ENCODE measurements at regions not wholly inside any gene's neighbourhood (a gene's known extent, or its start where the extent isn't known, plus 50 kb on each side); places are given as distances from the start of the nearest gene placed in this dataset.

DNA sequence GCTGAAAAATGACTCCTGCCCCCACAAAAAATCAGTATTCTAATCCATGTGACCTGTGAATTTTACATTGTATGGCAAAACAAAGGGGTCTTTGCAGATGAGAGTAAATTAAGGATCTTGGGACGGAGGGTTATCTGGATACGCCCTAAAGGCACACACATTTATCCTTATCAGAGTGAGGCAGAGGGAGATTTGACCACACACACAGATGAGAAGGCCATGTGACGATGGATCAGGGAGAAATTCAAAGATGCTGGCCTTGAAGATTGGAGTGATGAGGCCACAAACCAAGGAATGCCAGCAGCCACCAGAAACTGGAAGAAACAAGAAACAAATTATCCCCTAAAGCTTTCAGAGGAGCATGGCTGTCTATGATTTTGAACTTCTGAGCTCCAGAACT, 288.5 kb downstream of the XXYLT1 start:
- no peak for DNase-seq

DNA sequence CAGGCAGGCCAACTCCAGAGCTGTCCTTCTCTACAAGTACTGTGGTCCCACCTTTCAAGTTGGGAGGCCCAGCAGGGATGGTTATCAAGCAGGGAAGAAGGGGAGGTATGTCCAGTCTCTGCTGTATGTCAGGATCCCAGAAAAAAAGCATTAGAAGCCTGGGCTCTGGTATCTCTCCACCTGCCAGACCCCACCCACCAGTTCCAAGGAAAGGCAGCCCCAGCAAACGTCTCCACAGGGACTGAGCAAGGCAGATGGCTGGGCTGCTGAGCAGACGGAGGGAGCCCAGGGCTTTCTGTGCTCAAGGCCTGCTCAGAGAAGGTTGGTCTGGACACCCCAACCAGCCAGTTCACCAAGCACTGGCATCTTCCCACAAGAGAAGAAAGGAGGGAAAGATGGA, 287.8 kb downstream of the XXYLT1 start:
- no peak for DNase-seq

DNA sequence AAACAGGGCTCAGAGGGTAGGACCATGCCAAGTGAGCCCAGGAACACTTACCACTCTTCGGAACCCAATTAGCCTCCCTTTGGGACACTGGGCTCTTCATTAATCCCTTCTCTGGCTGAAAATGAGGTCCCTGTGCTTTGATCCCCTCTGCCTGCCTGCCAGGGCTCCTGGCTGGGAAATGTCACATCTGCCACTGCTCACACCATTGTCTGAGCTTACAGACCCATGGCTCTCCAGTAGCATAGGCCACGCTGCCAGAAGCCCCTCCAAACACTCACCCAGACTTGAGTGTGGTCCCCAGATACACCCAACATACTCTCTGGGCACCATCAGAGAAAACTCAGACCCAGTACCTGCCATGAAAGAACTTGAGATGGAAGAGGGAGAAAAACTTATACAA, 287.3 kb downstream of the XXYLT1 start:
- no peak for DNase-seq

DNA sequence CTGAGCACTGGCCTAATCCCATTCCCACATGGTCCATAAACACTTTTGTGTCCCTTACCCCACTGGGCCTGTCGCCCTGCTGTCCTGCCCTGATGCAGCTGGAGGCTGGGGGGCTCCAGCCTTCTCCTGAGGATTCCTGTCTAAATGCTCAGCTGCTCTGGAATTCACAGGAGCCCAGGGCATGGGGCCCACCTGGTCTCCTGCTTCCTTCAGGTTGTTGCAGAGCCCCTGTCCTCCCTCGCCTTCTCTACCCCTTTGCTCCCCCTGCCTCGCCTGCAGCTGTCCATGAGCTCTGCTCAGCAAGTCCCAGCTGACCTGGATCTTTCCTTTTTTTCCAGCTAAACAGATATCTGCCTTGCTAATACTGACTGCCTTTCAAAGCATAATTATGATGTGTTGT, 286.9 kb downstream of the XXYLT1 start:
- no peak for DNase-seq

DNA sequence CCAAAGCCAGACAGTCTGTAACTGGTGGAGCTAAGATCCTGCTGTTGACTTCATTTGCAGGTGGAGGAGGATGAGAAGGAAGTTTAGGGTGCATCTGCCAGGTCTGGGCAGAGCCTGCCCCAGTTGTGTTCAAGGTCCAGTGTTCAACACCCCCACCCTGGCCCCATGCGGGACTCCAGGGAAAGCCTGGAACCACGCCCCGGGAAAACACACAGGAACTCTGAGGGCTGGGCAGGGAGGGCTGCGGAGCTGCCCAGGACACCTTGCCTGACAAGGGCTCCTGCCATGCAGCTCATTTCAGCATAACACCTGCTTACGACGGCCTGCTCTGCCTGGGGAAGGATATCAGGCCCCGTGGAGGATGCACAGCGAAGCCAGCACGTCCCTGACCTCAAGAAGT, 286.3 kb downstream of the XXYLT1 start:
- DNase-seq = no peak

DNA sequence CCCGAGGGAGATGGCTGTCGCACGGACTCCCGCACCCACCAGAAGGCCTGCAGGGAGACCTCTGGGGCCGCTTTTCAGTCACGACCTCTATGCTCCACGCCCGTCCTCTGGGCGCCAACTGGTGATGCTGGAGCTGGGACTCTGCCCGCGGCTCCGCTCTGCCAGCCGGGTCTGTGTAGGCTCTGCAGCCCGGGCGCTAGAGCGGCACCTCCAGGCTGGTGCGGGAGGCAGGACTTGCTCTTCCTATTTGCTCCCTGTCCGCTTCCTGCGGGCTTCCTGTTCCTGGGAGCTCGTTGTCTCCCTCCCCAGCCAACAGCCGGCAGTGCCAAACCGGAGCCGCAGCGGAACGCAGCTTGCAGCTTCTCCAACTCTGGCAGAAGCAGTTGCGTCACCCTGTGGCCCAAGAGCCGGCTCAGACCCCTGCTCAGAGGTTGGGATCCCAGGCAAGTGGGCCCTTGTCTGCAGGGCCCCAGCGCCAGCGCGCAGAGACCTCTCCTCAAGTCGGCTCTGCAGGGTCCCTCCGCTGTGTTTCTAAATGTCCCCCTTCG, 285.9 kb downstream of the XXYLT1 start:
- no peak for DNase-seq

DNA sequence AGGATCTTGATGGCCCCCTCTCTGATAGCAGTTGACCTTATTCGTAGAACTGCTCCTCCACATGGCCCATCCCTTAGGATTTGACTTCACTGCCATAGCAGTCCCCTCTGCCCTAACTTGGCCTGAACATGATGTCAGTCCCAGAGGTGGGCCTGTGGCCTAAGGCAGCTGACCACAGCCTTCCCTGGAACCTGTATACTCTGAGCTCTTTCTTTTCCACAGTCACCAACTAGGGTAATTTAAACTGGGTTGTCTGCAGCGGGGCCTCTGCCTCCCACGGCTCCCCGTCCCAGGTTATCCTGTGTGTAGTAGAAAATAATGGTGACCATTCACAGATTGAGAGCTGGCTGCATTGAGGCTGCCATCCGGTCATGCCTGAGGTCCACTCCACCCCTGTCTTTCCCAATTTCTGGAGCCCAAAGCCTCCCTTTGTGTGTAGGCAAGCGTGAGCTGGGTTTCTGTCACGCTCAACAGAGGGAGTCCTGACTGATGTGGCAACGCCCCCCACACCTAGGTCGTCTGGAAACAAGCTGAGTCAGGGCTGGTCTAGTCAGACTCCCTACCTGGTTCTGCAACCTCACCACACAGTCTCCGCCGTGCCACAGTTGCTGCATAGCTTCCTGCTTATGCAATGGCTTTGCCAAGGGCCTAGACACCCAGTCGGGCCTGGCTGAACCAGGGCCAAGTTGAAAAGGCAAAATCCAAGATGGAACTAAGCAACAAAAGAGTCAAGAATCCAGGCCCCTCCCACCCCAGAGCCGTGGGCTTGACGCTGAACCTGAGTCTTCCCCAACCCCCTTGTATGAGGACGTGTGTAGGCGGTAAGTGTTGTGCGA, 284.5 kb downstream of the XXYLT1 start:
- no peak for DNase-seq

DNA sequence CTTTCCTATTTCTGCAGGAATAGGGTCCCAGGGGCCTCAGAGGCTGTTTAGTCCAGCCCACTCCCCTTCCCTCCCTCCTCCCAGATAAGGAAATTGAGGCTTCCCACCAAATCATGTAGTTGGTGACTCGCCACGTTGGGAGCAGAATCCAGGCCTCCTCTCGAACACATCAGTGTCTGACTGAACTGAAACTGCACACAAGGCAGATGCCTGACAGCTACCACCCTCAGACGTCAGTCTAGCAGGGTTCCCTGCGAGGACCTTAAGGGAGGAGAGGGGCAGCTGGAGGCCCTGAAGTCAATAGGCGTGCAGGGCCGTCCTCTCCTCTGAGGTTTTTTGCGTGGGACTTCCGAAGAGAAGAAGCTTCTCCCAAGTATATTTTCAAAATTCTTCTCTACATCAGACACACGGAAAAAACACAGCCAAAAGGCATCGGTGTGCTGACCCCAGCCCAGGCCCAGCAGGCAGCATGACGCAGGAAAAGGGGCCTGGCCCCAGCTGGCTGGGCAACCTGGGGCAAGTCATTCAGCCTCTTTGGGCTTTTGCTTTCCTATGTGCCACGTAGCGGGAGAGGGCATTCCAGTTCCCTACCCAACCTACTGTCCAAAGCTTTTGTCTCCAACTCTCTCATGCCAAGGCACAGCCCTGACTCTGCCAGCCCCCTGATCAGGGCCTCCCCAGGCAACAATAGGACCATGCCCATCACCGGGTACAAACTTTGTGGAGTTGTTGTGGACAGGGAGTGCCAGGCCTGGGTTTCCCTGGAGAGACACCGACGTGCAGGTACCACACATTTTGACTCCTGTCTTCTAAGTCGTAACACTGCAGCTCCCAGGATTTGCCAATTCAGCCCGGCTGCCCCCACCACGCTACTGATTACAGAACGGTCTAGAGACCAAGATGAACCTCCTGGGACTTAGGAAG, 283.1 kb downstream of the XXYLT1 start:
- DNase-seq = no peak

DNA sequence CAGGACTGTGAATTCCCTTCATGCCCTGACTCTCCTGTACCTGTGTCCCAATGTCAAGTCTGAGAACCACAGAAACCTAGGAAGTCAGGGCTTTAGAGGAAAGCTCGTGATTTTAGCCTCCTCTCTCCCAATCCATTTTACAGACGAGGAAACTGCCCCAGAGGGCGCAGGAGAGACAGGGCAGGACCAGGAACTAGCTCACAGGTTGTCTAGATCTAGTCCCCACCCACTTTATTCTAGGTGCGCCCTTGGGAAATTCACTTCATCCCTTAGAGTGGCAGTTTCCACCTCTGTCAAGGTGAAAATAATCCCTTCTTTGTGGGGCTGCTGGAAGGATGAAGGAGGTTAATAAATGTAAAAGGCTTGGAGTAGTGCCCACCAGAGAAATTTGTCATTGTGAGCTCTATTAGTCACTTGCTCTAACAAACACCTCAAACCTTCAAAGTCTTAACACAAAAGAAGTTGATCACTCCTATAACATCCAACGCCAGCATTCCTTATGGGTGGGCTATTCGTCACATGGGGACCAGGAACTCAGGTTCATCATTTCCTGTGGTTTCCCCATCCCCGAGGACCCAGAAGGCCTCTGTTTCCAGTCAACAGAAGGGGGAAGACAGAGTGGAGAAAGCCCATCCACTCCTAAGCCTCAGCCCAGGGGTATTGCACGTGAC, 282.3 kb downstream of the XXYLT1 start:
- no peak for DNase-seq

DNA sequence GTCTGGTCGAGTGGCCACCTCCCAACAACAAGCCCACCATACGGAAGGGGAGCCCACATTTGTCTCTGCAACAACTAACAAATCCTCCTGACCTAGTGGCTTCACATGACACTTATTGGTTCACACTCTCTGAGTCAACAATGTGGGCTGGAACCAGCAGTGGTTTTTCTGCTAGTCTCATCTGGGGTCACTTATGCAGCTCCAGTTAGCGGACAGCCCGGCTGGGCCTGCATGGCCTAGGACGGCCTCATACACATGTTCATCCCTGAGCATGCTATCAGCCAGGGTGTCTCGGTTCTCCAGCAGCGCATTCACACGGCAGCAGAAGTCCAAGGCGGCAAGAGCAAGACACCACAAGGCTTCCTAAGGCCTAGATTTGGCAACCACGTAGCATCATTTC, 281.7 kb downstream of the XXYLT1 start:
- DNase-seq = no peak

DNA sequence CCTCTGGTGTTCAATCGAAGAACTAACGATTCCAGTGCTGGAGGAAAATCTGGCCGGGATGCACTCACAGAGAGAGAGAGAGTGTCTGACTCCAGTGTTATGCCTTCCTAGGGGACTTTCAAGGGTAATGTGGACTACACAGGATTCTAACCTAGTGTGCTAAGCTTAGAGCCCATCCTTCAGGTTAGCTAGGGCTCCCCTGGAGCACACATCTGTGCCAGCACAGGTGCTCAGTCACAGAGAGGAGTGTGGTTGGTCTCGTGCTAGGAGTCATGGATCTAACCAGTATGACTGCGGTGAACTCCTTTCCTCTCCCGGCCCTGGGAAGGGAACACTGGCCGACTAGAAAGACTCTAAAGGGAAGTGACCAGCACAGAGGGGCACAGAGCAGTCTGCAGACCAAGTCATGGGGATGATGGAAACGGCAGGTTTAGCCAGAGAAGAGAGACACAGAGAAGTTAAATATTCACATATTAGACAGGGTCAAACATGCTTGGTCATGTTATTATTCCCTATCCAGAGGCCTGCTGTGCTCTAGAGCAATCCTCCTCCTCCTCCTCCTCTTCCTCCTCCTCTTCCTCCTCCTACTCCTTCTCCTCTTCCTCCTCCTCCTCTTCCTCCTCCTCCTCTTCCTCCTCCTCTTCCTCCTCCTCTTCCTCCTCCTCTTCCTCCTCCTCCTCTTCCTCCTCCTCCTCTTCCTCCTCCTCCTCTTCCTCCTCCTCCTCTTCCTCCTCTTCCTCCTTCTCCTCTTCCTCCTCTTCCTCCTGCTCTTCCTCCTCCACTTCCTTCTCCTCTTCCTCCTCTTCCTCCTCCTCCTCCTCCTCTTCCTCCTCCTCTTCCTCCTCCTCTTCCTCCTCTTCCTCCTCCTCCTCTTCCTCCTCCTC, 280.3 kb downstream of the XXYLT1 start:
- no peak for DNase-seq

DNA sequence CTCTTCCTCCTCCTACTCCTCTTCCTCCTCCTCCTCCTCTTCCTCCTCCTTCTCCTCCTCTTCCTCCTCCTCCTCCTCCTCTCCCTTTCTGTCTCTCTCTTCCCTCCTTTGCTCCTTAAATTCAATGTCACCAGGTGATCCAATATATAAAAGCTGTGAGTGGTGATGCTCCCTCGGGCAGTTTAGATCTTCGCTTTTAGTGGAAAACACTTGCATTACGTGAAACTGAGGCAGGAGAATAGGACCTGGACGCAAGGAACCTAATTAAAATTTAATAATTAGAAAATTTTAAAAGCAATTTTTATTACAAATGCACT, 279.7 kb downstream of the XXYLT1 start:
- DNase-seq = no peak

DNA sequence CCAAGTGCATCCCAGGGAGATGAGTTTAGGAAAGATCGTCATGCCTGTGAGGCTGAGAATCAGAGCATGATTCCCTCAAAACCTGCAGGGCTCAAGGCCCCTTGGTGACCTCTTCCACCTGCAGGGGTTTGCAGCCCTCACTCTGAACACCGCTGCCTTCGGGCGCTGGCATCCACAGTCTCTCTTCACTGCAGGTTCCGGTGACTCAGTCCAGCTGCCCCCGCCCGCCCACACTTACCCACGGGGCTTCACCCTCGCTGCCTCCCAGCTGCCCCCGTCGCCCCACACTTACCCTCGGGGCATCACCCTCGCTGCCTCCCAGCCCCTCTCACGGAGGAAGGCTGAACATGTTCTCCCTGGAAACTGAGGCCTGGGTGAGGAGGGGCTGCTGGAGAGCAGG, 277.1 kb downstream of the XXYLT1 start:
- no peak for DNase-seq

DNA sequence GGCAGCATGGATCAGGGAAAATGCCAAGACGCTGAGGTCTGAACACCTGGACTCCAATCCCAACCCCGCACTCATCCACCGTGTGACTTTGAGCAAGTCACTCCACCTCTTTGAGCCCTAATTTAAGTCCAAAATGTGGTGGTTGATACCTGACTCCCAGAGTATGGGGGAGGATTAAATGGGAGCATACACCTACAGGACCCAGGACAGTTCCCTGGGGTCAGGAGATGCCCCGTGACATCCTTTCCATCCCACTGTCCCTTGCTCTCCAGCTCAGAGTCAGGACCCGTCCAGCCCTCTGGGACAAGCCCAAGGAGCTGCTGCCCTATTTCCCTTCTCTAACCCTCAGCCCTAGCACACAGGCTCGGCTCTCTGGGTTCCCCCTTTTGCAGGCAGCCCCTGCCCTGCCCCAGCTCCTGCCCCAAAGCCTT, 276.4 kb downstream of the XXYLT1 start:
- DNase-seq = no peak

DNA sequence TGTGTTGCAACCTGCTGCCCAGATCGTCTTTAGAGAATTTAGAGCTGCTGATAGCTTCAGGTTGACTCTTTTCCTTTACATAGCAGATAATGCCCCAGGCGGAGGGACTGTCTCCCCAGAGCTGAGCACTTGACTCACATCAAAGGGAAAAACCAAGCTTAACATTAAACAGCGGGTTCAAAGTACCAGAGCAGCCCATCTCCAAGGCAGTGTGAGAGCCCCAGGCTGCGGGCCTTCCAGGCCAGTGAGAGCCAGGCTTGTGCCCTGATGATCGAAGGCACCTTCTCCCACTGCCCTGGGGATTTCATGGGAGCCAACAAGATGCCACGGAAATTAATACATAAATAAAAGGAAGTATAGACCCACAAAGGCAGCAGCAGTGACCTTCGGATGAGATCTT, 275.6 kb downstream of the XXYLT1 start:
- no peak for DNase-seq

DNA sequence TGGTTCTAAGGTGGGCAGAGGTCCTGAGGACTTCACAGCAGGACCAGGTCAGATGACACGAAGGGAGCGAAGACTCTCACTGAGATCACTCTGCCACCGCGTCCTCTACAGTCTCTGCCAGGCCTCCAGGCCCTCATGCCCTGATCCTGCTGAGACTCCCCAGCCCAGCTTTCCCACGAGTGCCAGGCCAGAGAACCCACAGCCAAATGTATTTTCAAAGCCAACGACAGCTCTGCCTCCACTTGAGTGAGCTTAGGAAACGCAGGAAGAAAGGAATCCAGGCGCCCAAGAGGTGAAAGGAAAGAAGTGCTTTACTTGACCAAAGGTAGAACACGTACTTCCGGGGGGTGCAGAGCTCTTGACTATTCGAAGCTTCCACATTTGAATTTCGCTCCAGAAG, 275.0 kb downstream of the XXYLT1 start:
- no peak for DNase-seq

DNA sequence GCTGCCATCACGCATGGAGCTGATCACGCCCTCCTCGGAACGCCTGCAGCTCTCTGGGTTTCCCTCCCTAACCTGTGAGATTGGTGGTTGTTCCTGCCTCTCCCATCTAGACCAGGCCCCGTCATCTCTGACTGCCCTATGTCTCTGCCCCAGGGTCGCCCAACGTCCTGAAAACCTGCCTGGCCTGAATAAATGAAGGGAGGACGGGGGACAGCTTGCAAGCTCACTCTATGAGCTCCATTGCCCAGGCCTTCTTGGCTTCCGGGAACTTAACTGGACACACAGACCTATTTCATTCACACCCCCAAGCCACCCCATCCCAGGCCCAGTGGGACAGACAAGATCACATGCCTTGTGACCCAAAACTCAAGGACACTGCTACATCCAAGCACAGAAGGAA, 274.2 kb downstream of the XXYLT1 start:
- DNase-seq = no peak

DNA sequence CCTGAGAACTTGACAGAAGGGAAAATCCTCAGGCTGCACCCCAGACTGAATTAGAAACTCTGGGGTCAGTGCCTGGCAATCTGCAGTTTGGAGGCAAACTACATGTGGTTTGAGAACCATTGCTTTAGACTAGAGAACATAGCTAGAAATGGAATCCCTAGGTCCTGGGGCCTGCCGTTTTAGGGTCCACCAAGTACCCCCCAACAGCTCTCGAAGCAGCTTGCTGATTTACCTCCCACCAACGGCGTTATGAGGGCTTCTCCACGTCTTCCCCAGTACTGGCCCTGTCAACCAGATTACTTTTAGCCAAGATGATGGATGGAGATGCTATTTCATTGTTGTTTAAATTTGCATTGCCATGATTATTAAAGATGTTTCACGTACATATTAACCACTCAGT, 272.5 kb downstream of the XXYLT1 start:
- peak; percentile 1 for DNase-seq

DNA sequence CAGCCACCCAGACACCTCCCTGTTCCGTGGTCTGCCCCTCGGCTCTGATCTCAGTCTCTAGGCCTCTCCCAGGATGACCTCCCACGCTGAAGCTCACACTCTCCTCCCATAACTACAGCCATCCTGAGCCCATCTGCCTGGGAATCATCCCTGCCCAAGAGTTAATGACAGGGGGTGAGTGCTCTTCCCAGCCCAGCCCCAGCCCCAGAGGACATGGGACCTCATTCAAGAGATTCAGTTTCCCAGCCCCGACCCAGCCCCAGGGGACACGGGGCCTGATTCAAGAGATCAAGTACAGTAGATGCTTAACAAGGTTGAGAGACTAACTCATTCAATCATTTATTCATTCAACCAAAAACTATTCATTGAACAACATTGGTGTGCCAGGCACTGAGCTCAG, 272.0 kb downstream of the XXYLT1 start:
- no peak for DNase-seq

DNA sequence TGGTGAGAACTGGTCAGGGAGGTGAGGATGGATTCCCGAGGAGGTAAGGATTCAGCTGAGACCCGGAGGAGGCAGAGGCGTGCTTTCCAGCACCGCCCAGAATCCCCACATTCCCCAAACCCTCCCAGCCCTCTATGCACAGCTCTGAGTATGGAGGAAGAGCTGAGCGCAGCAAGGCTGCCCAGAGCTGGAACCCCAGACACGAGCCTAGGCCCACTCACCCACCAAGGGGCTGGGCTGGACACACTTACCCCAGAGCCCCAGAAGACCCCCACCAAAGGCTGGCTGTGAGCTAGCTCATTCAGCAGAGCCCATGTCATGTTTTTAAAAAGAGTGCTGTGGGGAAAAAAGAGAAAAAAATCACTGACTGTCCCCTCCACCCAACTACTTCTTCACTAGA, 271.5 kb downstream of the XXYLT1 start:
- no peak for DNase-seq

DNA sequence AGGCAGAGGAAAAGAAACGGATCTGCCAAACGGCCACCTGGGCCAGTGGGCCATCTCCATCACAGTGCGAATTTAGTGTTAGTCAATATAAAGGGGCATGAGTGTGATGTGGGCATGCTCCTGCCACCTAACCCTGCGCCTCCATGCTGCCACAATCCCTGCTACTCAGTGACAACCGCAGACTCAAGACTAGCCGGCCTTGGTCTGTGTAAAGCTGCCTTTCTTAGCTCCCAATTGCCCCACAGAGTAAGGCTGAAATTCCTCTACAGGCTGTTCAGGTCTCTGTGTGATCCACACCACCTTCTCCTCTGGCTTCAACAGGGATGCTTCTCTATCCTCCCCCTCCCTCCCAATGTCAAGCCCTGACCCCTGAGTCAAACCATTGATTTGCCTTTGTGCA, 269.7 kb downstream of the XXYLT1 start:
- peak; percentile 1 for DNase-seq
